ENCODE measurements at regions not wholly inside any gene's neighbourhood (a gene's known extent, or its start where the extent isn't known, plus 50 kb on each side); places are given as distances from the start of the nearest gene placed in this dataset.

DNA sequence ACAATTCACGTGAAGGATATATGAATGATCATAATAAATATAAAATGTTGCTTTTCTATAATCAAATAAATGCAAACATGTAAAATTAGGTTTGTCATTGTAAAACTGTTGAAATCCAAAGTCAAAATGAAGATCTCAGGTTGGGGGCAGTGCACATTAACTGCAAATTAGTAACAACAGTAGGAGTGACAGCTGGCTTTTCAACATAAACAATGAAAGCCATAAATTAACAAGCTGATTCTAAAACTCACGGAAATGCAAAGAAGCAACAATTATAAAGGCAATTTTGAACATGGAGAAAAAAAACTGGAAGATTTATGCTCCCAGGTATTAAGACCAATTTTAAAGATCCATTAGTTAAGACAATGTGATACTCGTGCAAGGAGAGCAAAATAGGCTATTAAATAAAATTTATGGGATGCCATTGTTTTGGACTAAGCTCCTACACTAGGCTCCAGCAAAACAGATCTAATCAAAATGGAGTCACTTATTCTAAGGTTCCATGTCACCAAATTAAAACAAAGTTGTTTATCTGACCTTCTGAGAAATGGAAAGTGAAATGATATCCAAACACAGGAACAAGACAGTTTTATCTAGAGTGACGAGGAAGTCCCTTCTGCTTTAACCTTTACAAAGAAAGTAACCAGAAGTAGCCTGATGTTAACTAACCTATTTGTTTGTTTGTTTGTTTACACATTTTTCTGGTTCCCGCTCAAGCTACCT lies 770.8 kb downstream of the EPHA7 start:
- no peak for DNase-seq (ENCODE audit: low read depth in 2 of 3, low spot score in 1 of 3)

DNA sequence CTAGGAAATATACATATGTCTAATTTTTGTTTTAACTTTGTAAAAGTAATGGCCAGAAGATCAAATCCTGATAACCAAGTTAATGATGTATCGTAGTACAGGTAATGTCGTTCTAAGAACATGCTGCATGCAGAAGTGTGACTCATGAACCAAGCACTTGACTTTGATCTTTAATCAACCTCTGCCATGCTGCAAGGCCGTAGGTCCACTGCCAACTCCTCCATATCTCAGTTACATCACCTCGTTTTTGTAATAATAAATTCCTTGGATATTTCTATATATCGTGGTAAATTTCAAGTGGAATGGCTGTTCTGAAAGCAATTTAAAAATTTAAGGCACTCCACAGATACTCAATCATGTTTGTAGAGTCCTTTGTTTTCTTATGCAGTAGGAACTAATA lies 771.7 kb downstream of the EPHA7 start:
- DNase-seq (ENCODE audit: low read depth in 2 of 3, low spot score in 1 of 3): no peak

DNA sequence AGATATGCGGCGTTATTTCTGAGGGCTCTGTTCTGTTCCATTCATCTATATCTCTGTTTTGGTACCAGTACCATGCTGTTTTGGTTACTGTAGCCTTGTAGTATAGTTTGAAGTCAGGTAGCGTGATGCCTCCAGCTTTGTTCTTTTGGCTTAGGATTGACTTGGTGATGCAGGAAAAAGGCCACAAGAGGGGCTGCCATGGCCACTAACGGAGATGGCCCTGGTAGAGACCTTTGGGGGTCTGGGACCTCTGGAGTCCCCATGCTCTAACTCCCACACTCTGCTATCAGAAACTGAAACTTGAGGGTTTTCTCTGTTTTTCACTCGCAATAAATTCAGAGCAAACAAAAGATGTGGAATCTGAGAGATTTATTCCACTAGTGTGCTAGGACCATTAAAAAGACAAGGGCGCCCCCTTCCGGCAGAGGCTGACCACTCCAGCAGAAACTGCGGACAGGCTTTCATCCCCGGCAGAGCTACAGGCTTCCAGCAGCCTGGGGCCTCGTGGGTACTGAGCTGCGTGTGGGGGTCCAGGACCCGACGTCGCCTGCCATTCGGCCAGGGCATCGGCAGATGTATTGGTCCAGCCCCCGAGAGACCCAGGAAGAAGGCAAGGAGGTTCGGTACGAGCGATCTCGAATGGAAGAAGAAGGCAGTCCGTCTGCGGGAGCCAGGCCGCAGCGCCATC lies 775.1 kb downstream of the EPHA7 start:
- DNase-seq (ENCODE audit: low read depth in 2 of 3, low spot score in 1 of 3): peak in 2 of 3 donors; percentile 0 to 6

DNA sequence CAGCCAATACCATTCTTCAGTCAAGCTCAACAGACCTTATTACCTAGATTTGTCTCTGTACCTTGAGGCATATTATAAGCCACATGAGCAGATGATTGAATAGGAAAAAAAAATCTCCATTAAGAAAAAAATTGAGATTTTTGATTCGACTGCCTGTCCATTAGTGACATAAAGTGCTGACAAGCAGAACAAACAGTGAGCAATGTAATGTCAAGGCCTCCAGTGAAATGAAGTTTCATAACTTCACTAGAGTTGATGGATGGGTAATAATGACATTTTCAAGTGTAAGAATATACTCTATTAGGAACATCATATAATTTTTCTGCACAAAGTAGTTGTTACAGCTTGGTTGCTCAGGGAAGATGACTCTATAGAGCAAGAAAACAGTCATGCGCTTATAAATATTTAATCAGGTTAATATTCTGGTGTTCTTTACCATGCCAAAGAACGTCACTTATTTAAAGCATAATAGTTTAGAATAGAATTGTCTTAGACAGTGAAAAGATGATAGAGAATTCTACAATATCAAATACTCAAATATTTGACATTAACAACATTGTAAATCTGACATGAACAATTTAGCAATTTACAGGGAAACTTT lies 783.7 kb downstream of the EPHA7 start:
- no peak for DNase-seq (ENCODE audit: low read depth in 2 of 3, low spot score in 1 of 3)

DNA sequence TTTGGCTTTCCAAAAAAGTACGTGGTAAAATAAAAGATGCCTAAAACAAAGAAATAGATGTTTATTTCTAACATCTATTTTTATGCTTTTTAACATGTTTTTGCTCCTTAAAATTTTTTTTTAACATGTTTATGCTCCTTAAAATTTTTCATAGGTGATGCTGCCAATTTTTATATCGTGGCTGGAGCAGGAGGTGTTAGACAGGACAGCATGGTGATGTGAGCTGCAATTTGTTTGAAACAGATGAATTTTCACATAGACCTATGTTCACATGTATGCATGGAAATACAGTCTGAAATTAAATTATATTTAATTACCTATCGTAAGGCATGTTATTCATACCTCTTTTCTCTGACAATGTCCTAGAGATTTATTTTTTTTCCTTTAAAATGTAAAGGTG lies 784.8 kb downstream of the EPHA7 start:
- no peak for DNase-seq (ENCODE audit: low read depth in 2 of 3, low spot score in 1 of 3)

DNA sequence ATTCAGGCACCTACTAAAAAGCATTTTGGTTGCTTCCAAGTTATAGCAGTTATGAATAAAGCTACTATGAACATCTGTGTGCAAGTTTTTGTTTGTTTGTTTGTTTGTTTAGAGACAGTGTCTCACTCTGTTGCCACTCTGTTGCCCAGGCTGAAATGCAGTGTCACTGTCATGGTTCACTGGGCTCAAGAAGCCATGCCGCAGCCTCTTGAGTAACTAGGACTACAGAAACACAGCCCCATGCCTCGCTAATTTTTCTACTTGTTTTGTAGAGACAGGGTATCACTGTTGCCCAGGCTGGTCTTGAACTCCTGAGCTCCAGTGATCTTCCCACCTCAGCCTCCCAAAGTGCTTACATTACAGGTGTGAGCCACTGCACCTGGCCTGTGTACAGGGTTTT lies 795.9 kb downstream of the EPHA7 start:
- no peak for DNase-seq (ENCODE audit: low read depth in 2 of 3, low spot score in 1 of 3)

DNA sequence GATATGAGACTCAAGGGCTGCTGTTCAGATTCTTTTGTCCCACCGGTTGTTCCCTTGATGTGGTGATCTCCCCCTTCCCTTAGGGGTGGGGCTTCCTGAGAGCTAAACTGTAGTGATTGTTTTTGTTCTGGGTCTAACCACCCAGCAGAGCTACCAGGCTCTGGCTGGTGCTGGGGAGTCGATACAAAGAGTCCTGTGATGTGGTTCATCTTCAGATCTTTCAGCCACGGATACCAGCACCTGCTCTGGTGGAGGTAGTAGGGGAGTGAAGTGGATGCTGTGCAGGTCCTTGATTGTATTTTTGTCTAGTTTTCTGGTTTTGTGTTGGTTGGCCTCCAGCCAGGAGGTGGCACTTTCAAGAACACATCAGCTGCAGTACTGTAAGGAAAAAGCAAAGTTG lies 801.6 kb downstream of the EPHA7 start:
- DNase-seq (ENCODE audit: low read depth in 2 of 3, low spot score in 1 of 3): no peak

DNA sequence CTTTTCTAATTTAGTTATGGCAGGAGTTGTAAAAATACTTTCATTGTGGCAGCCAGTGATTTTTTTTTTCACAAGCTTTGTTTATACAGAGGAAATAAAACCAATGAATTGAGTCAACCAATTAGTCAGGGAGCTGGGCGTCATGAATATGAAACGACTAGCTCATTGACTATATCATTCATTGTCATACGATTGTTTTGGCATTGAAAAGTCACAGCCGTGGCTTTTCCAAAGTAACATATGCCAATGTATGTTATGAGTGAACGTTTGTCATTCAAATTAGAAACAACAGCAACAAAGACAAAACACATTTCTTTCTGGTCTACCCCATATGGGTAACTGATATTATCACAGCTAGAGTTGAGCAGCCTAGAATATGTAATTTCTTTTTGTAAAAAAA lies 810.6 kb downstream of the EPHA7 start:
- DNase-seq (ENCODE audit: low read depth in 2 of 3, low spot score in 1 of 3): no peak

DNA sequence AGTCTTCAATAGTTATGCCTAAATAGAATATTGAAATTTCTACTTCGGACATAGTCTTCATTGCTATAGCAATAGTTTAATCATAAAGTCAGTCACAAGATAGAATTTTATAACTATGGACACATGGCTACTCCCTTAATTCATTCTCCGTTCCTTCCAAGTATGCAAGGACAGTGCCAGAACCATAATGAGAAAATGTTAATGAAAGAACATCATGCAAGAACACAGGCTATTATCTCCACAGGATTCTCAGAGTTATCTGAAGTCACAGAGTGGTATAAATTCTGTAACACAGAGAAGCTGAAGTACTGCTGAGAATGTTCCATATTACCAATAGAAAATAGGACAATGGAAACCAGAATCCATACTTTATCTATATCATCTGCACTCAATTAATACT lies 826.2 kb downstream of the EPHA7 start:
- no peak for DNase-seq (ENCODE audit: low read depth in 2 of 3, low spot score in 1 of 3)

DNA sequence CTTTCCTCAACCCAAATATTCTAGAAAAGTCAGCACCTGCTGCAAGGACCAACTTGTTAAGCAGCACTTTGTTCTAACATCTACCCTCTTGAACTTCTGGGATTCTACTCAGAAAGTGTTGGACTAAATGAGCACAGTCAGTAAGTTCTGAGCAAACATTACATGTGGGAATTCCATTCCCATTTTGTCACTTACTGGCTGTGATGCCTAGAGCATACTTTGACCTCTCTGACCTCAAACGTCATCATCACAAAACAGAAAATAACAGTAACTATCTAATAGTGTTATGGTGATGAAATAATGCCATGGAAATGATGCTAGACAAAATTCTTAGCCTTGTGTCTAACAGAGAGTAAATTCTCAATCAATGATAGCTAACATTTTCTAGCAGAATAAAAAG lies 829.4 kb downstream of the EPHA7 start:
- DNase-seq (ENCODE audit: low read depth in 2 of 3, low spot score in 1 of 3): no peak

DNA sequence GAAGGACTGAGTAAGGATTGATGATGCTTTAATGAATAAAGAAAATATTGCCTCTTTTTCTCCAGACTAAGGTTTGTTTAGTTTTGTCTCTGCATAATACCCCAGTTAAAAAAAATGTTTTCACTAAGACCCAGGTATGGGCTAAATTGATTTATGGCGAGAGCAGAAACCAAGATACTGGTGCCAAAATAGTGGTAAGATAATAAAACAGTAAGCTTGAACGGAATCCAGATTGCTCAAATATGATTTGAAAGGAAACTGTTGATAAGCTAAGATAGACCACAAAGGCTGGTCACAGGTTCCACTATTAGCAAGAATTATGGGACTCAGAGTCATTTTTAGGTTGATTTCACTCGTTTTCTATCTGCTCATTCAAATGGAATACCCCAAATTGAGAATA lies 831.2 kb downstream of the EPHA7 start:
- no peak for DNase-seq (ENCODE audit: low read depth in 2 of 3, low spot score in 1 of 3)

DNA sequence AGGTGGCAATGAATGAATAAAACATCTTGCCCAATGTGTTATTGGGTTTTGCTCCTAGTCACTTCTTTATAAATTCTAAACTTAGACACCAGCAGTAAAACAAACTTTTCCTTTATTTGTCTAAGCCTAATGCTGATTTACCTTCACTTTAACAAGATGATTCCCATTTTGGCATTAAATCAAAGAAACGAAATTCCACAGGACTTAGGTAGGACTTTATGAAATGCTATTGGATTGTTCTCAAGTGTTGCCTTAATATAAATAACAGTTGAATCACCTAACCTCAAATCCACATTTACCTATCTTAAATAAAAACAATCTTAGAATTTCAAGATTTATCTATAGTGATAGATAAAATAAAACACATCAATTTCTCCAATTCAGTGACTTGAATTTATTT lies 831.8 kb downstream of the EPHA7 start:
- DNase-seq (ENCODE audit: low read depth in 2 of 3, low spot score in 1 of 3): no peak

DNA sequence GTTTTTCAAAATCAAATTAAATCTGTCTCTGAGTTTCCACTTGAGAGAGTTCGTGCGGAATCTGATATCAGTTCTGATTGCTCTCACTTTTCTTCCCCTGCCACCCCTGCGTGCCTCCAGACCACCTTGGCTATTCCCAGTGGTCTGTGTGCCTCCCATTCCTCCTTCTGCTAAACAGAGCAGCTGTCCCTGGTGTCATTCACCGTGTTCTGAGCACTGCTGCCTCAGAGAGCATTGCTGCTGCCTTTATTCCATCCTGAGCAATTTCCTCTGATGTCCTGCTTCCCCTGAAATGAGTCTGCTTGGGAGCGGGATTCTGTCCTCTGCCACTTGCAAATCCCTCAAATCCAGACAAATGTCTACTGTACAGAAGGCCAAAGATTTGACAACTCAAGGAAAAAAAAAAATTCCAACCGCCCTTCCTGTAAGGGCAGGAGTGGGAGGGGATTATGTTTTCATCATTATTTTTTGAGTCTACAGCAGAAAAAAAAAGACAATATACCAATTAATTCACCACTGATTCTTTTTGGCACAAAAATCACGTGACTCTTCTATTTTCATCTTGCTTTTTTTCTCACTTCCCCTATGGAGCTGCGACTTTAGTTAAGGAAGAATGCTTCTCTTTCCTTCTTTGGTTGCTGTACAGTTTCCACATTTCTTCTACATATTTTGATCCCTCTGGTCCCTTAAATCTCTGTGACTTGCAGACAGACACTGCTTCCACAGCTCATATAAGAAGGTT lies 833.0 kb downstream of the EPHA7 start:
- DNase-seq (ENCODE audit: low read depth in 2 of 3, low spot score in 1 of 3): no peak

DNA sequence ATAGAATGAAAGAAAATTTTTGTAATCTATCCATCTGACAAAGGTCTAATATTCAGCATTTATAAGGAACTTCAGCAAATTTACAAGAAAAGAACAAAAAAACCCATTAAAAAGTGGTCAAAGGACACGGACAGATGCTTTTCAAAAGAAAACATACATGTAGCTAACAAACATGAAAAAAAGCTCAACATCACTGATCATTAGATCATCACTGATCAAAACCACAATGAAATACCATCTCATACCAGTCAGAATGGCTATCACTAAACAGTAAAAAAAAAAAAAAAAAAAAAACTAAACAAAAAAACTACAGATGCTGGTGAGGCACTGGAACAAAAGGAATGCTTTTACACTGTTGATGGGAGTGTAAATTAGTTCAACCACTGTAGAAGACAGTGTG lies 837.1 kb downstream of the EPHA7 start:
- DNase-seq (ENCODE audit: low read depth in 2 of 3, low spot score in 1 of 3): no peak

DNA sequence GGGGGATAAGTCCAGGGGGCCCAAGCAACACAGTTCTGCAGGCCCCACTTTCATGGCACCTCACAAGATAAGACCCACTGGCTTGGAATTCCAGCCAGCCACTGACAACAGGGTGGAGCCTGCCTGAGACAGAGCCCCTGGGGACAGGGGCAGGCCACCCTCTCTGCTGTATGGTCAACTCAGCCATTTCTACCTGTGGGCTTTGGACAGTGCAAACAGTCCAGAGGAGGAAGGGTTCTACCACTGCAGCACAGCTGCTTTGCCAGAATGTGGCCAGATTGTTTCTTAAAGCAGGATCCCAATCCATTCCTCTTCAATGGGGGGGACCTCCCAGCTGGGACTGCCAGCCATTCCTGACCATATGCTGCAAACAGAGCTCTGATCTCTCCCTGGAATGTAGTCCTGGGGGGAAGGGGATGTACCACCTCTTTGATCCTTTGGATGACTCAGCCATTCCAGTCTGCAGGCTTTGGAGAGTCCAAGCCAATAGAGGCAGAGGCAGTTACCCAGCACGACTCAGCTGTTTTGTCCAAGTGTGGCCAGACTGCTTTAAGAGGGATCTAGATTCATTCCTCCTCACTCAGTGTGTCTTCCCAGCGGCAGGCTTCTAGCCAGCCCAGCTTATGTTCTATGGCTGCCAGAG lies 842.2 kb downstream of the EPHA7 start:
- DNase-seq (ENCODE audit: low read depth in 2 of 3, low spot score in 1 of 3): no peak

DNA sequence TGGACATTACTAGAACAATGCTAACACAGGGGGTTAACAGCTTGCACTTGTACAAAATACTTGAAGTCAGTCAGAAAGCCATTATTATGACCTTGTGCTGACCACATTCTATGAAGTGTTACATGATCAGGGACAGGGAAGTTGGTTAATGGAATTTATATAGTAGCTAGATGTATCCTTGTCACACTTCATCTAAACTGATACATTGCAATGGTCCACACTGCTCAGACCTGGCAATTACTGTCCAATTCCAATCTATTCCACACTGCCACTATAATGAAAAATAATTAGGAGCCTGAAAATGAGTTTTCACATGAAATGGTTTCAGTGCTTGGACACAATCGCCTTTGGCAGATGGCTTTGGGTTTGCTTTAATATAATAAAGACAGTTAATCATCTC lies 850.8 kb downstream of the EPHA7 start:
- DNase-seq (ENCODE audit: low read depth in 2 of 3, low spot score in 1 of 3): no peak

DNA sequence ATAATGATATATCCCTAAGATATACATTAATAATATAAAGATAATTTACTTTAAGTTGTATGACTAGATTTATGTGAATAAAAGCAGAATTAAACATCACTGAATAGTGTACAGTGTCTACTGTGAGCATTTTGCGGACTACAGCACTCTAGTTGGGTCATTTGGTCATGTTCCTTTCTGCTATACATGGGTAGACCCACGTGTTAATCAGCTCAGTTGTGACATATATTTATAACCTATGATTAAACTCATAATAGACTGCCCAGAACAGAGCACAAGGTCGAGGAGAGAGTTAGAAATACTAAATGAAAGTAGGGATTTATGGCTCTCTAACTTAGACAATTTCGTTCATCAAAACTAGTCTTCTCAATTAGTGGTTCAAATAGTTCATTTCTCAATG lies 852.7 kb downstream of the EPHA7 start:
- no peak for DNase-seq (ENCODE audit: low read depth in 2 of 3, low spot score in 1 of 3)

DNA sequence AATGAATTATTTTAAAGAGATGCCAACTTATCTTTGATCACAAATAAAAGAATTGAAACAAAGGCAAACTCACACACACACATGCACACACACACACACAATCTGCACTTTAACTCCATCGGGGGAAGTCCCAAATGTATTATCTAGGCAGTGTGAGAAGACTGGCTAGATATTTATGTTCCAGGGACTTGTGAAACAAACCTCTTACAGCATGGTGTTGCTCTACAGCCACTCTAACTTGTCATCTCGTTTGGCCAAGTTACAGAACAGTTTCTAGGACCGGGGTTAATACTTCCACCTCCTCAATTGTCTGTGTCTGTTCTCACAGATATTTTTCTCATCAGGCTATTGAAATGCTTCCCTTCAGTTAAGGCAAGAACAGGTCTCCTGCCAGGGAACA lies 855.0 kb downstream of the EPHA7 start:
- no peak for DNase-seq (ENCODE audit: low read depth in 2 of 3, low spot score in 1 of 3)

DNA sequence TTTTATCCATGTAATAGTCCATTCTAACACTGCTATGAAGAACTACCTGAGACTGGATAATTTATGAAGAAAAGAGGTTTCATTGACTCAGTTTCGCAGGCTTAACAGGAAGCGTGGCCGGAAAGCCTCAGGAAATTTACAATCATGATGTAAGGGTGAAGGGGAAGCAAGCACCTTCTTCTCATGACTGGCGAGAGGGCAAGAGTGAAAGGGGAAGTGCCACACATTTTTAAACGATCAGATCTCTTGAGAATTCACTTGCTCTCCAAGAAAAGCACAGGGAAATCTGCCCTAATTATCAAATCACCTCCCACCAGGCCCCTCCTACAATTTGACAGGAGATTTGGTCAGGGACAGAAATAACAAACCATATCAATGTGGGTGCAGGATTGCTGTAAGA lies 859.7 kb downstream of the EPHA7 start:
- no peak for DNase-seq (ENCODE audit: low read depth in 2 of 3, low spot score in 1 of 3)

DNA sequence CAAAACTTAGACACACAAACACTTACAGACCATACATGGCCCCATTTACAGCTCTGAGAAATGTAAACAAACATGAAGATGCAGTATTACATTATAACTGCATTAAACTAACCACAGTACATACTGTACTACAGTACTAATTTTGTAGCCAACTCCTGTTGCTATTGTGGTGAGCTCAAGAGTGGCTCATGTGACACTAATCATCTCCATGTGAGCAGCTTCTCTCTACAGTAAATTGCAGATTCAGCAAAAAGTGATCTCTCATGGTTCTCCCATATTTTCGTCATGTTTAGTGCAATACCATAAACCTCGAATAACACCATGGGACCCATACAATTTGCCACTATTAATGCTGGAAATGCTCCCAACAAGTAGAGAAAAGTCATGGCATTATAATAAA lies 860.4 kb downstream of the EPHA7 start:
- DNase-seq (ENCODE audit: low read depth in 2 of 3, low spot score in 1 of 3): no peak

DNA sequence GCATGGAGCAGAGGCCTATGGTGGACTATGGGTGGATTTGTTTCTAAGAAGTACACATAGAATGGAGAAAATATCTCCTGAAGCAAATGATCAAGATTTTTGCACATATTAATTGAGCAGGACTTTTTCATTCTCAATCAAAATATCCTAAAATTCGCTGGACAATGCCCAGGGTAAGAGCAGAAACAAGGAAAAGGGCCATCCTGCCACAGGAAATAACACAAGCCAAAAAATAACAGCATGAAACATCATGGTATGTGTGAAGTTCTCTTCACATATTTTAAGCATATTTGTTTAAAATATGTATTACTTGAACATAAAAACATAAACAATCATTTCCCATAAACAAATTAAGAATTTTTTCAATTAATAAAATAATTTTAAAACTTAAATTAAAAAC lies 868.9 kb downstream of the EPHA7 start:
- DNase-seq (ENCODE audit: low read depth in 2 of 3, low spot score in 1 of 3): no peak

DNA sequence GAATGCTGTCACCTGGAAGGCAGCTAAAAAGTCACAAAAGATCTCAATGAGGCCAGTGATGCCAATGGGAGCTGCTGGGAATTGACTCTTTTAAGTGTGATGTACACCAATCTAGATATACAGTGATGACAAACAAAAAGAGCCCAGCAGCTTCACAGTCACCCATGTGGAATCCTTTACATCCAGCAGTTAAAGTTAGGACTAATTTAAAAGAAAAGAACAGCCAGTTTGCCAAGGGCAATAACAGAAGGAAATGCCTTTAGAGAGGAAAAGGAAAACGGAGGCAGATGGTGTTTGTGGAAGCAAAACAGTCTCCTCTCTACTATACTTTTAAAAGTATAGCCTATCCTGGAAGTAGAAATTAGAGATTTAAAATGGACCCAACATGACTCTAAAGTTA lies 873.5 kb downstream of the EPHA7 start:
- DNase-seq (ENCODE audit: low read depth in 2 of 3, low spot score in 1 of 3): no peak

Data from stimulated activated CD4-positive, alpha-beta T cell treated with anti-CD3 and anti-CD28 coated beads, Interleukin-12 subunit alpha, Interleukin-12 subunit beta, amount 100 ng/mL, for 48 hours (primary cell).